Fibroblast of gingiva (primary cell): ENCODE measurements at regions not wholly inside any gene's neighbourhood (a gene's known extent, or its start where the extent isn't known, plus 50 kb on each side); places are given as distances from the start of the nearest gene placed in this dataset.

ENCODE experiments used
- DNase-seq: peaks from one replicate; pipeline ENCODE4 v3.0.0-alpha.2; 2011; ENCODE audit warnings: low read depth

DNA sequence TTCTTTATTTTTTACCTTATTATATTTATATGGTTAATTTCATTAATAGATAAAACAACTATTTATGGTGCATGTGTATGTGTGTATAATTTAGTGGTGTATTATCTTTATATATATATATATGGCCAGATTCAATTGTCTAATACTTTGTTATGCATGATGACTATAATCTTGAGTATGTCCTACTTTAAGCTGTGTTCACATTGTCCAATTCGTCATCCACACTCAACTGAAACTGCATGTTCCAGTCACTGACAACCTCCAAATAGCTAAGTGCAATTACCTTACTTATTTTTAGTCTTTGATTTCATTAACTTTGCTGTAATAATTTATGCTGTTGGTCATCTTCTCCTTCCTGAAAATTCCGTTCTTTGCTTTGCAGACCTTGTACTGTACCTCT is 306.5 kb upstream of the TMTC1 start:
- DNase-seq = no peak

DNA sequence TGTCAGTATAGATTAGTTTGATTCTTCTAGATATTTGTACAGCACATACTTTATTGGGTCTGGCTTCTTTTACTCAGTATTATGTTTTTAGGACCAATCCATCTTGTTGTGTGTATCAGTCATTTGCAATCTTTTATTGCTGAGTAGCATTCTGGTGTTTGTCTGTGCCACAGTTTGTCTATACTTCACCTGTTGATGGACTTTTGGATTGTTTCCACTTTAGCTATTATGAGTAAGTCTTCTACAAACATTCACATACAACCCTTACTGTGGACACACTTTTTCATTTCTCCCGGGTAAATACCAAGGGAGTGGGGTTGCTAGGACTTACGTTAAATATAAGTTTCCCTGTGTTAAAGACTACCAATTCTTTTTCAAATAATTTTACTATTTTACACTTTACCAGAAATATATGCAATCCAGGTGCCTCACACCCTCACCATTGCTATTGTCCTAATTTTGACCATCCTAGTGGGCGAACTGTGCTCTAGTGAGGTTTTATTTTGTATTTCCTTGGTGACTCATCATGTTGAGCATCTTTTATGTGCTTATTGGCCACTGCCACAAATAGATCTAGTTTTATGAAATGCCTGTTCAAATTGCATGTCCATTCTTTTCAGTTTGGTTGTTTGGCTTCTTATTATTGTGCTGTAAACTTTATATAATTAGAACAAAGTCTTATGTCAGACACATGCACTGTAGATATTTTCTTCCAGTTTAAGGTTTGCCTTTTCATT is 304.7 kb upstream of the TMTC1 start:
- peak; percentile 6 for DNase-seq

DNA sequence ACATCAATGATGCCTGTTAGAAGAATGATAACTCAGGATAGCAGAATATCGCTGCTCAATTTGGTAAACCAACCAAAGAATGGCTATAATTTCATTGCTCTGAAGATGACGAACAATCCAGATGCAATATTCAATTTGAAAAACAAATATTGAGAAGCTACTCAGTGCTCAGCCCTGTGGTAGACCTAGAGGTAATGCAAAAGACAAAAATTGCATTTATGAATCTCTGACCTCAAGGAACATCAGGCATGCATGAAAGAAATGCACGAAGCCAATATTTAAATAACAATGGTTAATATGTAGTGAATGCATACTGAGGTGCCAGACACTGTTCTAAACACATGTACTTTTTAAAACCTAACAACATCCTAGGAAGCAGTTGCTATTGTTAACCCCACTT is 298.6 kb upstream of the TMTC1 start:
- DNase-seq = no peak

DNA sequence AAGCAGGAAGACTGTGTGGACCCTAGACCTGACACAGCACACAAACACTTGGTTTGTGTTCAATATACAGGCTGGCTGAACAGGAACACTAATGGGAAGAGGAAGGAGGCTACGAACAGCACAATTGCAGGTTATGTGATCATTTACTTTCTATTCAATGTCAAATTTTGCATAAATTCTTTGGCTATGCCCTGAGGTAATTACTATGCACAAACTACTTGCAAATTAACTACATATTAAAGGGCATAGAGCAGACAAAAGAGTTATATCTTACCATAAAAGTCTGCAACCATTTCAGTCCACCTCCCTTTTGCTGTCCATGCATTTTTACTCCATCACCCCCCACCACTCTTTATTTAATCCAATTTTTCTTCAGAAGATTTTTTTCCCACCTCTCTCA is 291.2 kb upstream of the TMTC1 start:
- DNase-seq = no peak

DNA sequence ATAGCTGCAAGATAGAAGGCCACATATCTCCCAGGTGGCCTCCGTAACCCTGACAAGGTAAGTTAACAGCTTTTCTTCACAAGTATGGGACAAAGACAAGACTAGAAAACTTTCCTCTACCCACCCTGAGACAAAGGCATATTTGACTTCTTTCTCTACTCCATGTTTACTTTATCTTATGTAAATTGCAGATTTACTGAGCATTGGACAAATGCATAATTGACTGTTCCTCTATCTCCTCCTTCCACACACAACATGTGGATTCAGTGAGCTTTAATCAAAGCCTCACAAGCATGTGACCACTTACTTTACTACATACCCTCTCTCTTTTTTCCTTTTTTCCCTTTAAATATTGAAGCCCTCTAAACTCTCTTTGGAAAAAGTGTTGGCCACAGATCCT is 289.1 kb upstream of the TMTC1 start:
- no peak for DNase-seq

DNA sequence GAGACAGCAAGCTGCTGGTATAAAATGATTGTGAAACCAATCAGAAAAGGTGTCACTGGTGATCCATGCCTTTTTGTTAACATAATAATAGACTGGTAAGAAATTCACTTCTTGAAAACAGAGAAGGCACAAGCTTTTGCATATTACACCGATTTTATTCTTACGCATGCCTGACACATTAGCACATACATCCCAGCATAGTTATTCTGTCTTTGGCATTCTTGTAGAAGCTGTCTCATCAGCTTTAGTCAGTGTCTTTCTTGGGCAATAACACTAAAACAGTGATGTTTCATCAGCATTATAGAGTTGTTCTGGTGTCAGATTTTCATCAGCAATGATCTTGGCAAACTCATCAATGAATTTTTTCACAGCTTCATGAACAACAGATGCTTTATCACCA is 283.4 kb upstream of the TMTC1 start:
- peak; percentile 47 for DNase-seq

DNA sequence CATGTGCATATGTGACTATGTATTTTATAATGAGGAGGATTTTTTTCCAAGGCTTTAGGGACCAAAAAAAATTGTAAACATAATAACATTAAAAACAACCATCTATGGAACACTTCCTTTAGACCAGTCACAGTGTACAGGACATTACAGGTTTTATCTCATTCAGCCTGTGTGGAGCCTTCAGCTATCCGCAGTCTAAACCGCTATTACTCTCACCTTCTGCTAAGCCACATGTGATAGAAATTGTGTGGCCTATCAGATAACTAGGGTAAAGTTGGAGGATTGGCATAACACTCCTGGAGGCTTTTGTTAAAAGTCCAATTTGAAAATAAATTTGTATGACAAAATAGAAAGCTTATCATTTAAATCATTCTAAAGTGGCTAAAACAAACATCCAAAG is 281.2 kb upstream of the TMTC1 start:
- no peak for DNase-seq

DNA sequence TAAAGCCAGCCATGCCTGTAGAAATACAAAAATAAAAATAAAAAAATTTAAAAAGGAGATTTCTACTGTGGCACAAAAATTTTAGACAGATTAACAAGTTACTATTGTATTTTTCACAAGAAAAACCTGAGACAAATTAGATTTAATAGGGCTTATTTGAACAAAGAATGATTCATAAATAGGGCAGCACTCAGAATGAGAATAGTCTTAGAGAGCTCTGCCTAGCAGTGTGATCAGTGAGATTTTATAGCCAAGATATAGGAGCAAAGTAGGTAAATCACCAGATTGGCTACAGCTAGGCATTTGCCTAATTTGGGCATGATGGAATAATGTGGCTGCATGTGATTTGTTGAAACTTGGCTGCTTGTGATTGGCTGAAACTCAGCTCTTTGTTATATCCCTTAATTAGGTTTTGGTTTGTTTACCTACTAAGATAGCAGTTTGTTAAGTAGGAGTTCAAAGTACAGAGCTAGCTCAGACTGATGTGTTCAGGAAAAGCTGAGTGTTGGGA is 279.7 kb upstream of the TMTC1 start:
- DNase-seq = no peak

DNA sequence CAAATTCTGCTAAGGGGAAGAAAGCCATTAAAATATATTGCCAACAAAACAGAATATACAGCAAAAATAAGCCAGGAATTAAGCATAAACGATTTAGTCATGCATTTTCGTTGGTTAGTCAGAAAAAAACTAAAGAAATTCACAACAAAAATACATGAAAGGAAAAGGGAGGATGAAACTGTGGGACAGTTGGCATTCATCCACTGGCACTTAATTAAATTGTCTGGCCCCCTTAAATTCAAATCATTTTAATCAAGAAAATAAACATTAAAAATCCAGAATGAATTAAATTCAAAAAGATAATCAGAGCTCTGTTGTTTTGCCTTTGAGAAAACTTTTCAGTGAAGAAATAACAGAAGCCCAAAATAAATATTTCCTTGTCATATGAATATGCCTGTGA is 264.6 kb upstream of the TMTC1 start:
- no peak for DNase-seq

DNA sequence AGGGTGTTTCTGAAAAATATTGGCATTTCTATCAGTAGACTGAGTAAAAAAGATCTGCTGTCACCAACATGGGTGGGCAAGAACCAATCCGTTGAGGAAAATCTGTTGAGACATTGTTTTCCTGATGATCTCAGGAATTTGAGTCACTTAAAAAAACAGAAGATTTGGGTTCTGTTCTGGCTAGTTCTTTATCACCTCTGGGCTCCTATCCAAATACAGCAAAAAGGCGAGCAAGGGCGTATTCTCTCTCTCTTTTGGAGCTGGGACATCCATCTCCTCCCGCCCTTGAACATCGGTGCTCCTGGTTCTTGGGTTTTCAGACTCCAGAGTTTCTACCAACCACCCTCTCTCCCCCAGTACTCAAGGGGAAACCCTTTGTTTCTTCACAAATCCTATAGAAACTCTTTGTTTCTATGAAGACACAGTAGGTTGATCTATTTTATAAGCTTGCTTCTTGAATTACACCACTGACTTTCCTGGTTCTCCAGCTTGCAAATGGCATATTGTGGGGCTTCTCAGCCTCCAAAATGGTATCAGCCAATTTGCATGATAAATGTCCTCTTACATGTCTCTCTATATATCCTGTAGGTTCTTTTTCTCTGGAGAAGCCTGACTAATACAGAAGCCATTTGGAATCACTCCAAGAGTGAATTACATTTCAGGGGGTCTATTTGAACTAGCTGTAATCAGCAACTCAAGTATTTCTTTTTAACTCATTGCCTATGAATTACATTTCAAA is 263.9 kb upstream of the TMTC1 start:
- DNase-seq = no peak

DNA sequence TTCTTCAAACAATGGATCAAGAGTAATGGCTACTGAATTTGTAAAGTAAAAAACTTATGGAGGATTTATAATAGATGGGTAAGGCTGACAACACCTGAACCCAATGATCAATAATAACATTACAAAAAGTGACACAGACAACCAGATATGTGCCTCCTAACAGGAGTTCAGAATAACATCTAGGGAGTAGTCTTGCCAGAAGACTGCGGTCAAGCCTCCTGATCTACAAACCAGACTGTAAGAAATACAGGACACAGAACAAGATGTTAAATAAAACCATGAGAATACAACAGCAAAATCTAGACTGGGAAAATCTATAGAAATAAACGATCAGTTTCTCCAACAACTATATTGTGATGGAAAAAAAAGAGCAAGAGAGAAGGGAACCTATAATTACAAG is 262.6 kb upstream of the TMTC1 start:
- no peak for DNase-seq

DNA sequence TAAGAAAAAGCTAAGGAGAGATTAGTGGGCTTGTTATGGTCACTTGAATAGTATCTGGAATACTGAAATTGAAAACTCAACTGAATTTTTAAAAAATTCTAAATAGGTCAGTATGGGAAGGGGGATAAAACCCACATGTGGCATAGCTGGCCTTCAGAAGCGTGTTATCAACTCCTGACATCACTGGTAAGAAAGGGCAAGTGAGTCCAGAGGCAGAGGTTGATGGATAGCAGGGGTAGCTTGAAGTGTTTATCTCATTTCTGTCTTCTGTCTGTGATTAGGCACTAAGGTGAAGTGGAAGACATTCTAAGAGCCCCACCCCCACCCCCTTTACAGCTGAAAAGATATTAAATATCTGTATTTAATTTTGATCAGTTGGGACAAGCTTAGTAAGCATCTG is 261.4 kb upstream of the TMTC1 start:
- DNase-seq = no peak

DNA sequence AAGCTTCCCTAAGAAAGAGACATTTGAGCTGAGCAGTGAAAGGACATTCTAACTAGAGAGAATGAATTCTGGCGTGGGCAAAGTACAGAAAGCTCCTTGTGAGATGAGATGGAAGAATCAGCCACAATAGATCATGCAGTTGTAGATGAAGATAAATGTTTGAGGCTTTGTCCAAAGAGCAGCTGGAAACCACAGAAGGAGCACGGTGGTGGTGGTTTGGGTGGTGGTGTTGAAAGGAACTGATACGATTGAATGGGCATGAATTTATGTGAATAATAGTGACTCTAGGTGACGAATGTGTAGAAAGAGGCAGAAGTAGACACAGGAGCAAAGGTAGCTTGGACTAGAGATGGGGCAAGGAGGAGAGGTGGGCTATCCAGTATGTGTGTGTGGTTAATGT is 260.5 kb upstream of the TMTC1 start:
- DNase-seq = no peak

DNA sequence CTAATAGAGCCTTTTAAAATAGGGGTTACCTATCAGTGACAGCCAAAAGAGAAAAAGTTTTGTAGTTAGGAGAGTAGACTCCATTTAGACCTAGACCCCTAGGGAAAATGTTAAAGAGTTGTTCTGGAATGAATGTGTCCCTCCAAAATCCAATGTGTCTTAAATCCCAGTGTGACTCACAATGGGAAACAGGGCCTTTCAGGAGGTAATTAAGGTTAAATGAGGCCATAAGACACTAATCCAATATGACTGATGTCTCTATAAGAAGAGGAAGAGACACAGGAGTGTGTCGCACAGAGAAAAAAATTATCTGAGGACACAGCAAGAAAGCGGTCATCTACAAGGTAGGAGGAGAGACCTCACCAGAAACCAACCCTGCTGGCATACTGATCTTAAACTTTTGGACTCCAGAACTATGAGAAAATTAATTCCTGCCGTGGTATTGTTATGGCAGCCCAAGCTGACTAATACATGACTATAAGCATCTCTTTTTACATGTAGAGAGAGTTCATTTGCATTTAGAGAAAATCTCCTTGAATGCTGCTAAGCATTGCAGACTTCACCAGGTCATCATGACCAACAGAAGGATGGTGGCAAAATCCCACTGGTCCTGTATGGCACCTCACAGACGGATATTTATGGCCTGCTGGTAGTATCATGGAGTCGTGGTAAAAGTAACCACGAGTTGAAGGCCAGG is 259.6 kb upstream of the TMTC1 start:
- no peak for DNase-seq

DNA sequence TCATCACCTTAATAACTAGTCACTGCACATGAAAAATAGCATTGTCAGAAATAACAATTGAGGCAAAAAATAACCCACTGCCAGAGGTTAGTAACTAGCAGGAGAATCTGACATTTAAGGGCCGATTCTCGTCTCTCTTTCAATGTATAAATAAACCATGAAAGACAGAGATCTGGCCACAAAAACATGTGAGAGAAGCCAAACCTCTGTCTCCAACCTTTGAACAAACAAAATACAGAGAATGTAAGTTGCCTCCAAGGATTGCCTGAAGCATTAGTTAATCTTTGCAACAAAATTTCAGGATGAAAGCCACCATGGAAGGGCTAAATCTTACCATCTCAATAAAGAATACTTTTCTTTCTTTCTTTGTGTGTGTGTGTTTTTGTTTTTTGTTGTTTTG is 257.4 kb upstream of the TMTC1 start:
- DNase-seq = no peak

DNA sequence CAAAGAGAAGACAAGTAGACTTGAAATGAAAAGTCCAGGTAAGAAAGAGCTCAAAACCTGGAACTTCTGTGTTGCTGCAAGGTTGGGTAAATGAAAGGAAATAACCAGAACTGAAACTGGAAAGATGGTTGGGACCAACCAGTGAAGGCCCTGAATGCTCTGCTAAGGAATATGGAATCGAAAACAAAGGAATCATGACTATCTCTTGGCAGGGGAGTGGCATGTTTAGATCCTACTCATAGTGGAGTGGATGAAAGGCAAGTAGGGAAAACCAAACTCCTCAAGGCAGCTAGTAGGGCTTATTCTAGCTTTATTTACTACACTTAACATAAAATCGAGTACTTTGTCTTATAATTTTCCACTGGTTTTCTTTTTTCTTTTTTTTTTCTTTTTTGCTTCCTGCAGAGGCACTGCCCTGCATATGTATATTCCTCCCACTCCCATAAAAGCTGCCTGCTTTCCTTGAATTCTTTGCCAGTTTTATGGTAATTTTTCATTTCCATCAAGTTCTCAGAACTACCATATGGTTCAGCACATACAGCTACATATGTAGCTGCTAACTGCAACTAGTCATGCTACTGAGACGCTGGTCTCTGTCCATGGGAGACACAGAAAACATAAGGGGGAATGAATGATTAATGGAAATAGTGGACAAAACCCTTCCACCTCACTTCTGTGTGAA is 247.1 kb upstream of the TMTC1 start:
- DNase-seq = no peak

DNA sequence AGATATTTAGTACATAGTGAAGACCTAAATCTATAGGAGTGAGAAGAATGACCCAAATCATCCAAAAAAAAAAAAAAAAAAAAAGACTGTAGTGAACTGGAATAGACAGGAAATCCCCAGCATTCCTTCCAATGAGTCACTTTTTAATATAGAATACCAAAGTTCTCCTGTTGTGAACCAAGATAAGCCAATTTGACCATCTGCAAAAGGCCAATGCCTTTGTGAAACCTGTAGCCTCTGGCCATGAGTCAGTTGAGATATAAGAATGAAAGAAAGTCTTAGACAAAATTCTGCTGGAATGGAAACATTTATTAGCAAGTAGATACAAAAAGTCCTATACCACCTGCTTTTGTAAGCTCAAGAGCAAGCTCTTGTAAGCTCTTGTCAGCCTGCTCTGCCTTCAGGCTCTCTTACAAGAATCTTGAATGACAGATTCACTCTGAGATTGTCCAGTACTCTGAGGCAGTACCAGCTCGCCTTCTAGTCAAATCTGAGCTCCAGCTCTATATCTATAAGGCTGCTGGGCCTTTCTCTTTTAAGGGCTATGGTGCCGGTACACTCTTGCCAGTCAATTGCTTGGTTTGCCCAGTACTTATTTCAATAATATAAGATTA is 243.0 kb upstream of the TMTC1 start:
- peak; percentile 31 for DNase-seq

DNA sequence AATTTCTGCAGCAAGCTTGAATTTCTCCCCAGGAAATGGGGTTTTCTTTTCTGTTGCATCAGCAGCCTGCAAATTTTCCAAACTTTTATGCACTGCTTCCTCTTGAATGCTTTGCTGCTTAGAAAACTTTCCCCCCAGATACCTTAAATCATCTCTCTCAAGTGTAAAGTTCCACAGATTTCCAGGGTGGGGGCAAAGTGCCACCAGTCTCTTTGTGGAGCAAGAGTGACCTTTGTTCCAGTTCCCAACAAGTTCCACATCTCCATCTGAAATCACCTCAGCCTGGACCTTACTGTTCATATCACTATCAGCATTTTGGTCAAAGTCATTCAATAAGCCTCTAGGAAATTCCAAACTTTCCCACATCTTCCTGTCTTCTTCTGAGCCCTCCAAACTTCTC is 241.6 kb upstream of the TMTC1 start:
- no peak for DNase-seq

DNA sequence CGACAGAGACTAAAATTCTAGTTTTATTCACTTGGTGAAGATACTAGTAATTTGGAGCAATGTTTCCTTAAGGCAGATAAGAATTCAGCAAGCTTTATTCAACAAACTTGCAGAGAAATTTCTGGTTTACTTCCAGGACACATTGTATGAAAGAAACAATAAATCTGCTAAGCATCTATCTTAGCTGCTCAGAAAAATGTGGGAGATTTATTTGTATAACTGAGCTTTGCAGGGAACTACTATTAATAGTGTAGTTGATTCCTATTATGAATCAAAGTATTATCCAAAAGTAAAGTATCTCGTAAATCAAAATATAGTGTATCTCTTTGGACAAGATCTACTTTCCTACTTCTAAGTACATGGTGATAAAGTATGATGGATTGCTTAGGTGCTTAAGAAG is 239.4 kb upstream of the TMTC1 start:
- DNase-seq = no peak

DNA sequence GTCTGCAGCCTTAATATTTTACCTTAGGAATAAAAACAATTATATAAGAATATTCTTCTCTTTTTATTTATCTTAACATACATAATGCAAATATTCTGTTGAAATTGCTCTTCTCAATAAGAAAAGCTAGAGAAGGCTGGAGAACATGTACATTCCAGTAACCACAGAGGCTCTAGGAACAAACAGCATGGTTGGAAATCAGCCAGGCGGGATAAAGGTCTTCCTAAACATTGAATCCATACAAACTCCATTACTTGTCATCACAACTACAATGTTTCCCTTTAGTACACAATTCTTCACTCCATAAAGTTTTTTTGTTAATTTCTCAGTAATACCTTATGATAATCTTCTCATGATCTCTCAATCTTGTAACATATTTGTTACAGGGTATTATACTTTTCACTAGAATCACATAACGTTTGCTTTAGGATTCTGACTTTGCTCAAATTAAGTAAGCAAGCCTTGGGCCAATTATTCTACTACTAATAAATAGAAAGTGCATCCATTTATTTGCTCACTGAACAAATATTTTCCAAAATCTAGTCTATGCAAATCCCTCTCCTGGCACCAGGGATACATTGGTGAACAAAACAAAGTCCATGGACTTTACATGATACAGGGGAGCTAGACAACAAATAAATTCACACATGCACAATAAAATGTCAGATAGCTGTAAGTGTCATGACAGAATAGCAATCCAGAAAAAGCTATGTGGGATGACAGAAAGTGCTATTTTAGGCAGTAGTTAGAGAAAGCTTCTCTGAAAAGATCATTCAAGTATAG is 237.5 kb upstream of the TMTC1 start:
- no peak for DNase-seq
